ENCODE measurements at regions not wholly inside any gene's neighbourhood (a gene's known extent, or its start where the extent isn't known, plus 50 kb on each side); places are given as distances from the start of the nearest gene placed in this dataset.
A peak's percentile ranks its signal among the peaks of the same experiment; 100 is the strongest.

GRCh38 chr1:113192242-113192641 lies 119.2 kb downstream of the LRIG2 start:
- Histone ChIP-seq H2BK120ac (replicated peaks; ENCODE audit: low read depth, low read length) (no peak overlapping the region), H3K23me2 (ENCODE audit: low read depth, low read length) (no peaks in the 10 kb centered on the region), H4K91ac (replicated peaks; ENCODE audit: insufficient read length, low read length) (no peak overlapping the region), H3K4me2 (ENCODE audit: insufficient read depth in 1 of 2, low read depth in 2 of 2, low read length in 2 of 2) (no peak overlapping the region), H2AK5ac (ENCODE audit: low read depth, low read length) (no peak overlapping the region), H2BK5ac (ENCODE audit: low read depth, low read length) (no peak overlapping the region), H2BK15ac (ENCODE audit: low read length) (no peak overlapping the region), H4K20me1 (replicated peaks in 1 of 2; ENCODE audit: control insufficient read depth in 1 of 2, insufficient read depth in 2 of 2, low read length in 2 of 2) (no peaks in the 10 kb centered on the region), H3K79me1 (ENCODE audit: low read depth, low read length) (no peaks in the 10 kb centered on the region), H3K18ac (ENCODE audit: extremely low read depth, low read length) (no peak overlapping the region), H3K56ac (replicated peaks; ENCODE audit: insufficient read length, low read depth, low read length) (no peak overlapping the region), H3K14ac (ENCODE audit: insufficient read length) (no peak overlapping the region), H3K4me3 (ENCODE audit: extremely low read depth in 1 of 4, insufficient read depth in 2 of 4, low read depth in 3 of 4, low read length in 4 of 4) (no peak overlapping the region), H3K27me3 (replicated peaks in 1 of 4; ENCODE audit: control insufficient read depth in 3 of 4, extremely low read depth in 1 of 4, insufficient read depth in 3 of 4, low read length in 3 of 4) (no peaks in the 10 kb centered on the region), H3K23ac (ENCODE audit: insufficient read length) (no peak overlapping the region), H4K5ac (ENCODE audit: insufficient read length, low read depth, low read length) (no peak overlapping the region), H3K36me3 (ENCODE audit: control insufficient read depth in 2 of 4, insufficient read depth in 4 of 4, low read length in 3 of 4) (no peaks in the 10 kb centered on the region), H3K9ac (replicated peaks in 1 of 4; ENCODE audit: extremely low read depth in 1 of 4, low read depth in 3 of 4, low read length in 3 of 4) (no peak overlapping the region), H3K79me2 (ENCODE audit: control insufficient read depth in 1 of 2, insufficient read depth in 2 of 2, low read length in 2 of 2) (no peaks in the 10 kb centered on the region), H4K8ac (ENCODE audit: extremely low read depth, insufficient read depth, low read length) (no peak overlapping the region), H2BK20ac (ENCODE audit: low read length) (no peak overlapping the region), H2AFZ (ENCODE audit: low read length) (peak overlapping the region; percentile 10; the same call in 1 of the 2 replicates), H3K27ac (ENCODE audit: low read depth, low read length) (no peak overlapping the region), H3K4ac (replicated peaks; ENCODE audit: insufficient read length, low read depth, low read length) (no peak overlapping the region), H3K4me1 (replicated peaks in 1 of 4; ENCODE audit: control insufficient read depth in 3 of 4, insufficient read depth in 4 of 4, low read length in 3 of 4) (peaks cover 0 to 3% (median 2%) of the 10 kb centered on the region in 4 experiments; a peak in 4 of 7 replicates), H3K9me3 (ENCODE audit: insufficient read depth in 2 of 2, low read depth in 1 of 2, low read length in 1 of 2) (no peaks in the 10 kb centered on the region), H2BK12ac (ENCODE audit: low read depth, low read length) (no peak overlapping the region)
- TF ChIP-seq ATF2 (IDR thresholded peaks at IDR 0.05; ENCODE audit: low read length) (no peak), SUZ12 (IDR thresholded peaks at IDR 0.05; ENCODE audit: low read length) (no peak), POLR2A (IDR thresholded peaks at IDR 0.05; ENCODE audit: control extremely low read depth in 1 of 2, low read depth in 2 of 2, low read length in 2 of 2) (no peak), CEBPB (IDR thresholded peaks at IDR 0.05; ENCODE audit: low read depth, low read length) (no peak), MAFK (IDR thresholded peaks at IDR 0.05; ENCODE audit: low read depth, low read length) (no peak), PHF8 (conservative IDR thresholded peaks at IDR 0.05; ENCODE audit: low read depth, low read length) (no peak), CHD2 (IDR thresholded peaks at IDR 0.05; ENCODE audit: low read length) (no peak)
- ChIA-PET CTCF (ENCODE audit: partially characterized antibody) (no interaction called here), POLR2A (ENCODE audit: partially characterized antibody) (no interaction called here)
- DNase-seq (ENCODE audit: low read depth in 1 of 2, low spot score in 2 of 2): no peak
- no peak for FAIRE-seq
- 89% methylated on average over 2 of the region's 2 CpGs; no CpG with 5 or more reads in 1 of the 2 experiments for WGBS, 2 experiments (ENCODE audit: extremely low coverage in 1 of 2, insufficient coverage in 1 of 2, insufficient read length in 1 of 2, insufficient replicate concordance in 2 of 2, low coverage in 1 of 2, low lambda C conversion rate in 2 of 2, missing lambda C conversion rate in 1 of 2)

Measured in H1 (cell line).